ENCODE measurements at regions not wholly inside any gene's neighbourhood (a gene's known extent, or its start where the extent isn't known, plus 50 kb on each side); places are given as distances from the start of the nearest gene placed in this dataset.

DNA sequence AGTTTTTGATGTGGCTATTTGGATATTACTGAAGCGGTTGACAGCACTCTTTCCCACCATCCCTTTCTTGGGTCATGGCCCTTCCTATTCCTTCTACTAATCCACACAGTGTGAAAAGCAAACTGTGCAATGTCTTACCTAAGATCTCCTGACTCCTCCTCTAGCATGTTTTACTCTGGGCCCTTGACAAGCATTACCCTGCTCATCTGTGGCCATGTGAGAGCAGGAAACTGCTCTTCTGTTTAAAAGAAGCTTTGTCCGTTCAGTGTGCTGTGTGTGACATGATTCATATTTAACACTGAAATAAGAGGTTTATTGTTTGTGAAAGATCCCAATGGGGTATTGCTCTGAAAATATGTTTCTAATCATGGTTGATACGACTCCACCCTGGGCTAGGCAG lies 1022.5 kb downstream of the AACS start:
- TF ChIP-seq, protein P1, sequence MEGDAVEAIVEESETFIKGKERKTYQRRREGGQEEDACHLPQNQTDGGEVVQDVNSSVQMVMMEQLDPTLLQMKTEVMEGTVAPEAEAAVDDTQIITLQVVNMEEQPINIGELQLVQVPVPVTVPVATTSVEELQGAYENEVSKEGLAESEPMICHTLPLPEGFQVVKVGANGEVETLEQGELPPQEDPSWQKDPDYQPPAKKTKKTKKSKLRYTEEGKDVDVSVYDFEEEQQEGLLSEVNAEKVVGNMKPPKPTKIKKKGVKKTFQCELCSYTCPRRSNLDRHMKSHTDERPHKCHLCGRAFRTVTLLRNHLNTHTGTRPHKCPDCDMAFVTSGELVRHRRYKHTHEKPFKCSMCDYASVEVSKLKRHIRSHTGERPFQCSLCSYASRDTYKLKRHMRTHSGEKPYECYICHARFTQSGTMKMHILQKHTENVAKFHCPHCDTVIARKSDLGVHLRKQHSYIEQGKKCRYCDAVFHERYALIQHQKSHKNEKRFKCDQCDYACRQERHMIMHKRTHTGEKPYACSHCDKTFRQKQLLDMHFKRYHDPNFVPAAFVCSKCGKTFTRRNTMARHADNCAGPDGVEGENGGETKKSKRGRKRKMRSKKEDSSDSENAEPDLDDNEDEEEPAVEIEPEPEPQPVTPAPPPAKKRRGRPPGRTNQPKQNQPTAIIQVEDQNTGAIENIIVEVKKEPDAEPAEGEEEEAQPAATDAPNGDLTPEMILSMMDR (conservative IDR thresholded peaks at IDR 0.05) = no peak
- no peak for TF ChIP-seq ZFX (IDR thresholded peaks at IDR 0.05)
